HL-60 (cell line): ENCODE measurements at regions not wholly inside any gene's neighbourhood (a gene's known extent, or its start where the extent isn't known, plus 50 kb on each side); places are given as distances from the start of the nearest gene placed in this dataset.

Experiments
- DNase-seq, 2 experiments: peaks; one replicate each; pipeline ENCODE4 v3.0.0-alpha.2; 2010 to 2020; ENCODE audit warnings: low read depth in 1 of 2, low spot score in 1 of 2
- H3K27ac ChIP-seq: fragments of 250-450 bp; sonication (Bioruptor Pico); replicated peaks from 2 replicates; pipeline ENCODE4 v1.5.1; 2020; ENCODE audit warnings: mild to moderate bottlenecking, moderate library complexity
- H3K27me3 ChIP-seq: fragments of 250-450 bp; sonication (Bioruptor Pico); 2 replicates; pipeline ENCODE4 v1.5.1; 2021; ENCODE audit warnings: mild to moderate bottlenecking, moderate library complexity; ENCODE audit not compliant: insufficient read depth, poor library complexity, severe bottlenecking
- H3K4me3 ChIP-seq: replicated peaks from 2 replicates; pipeline ENCODE4 v1.5.1; 2011; ENCODE audit warnings: mild to moderate bottlenecking, control low read depth, low read length; ENCODE audit not compliant: insufficient read depth
- GABPA ChIP-seq: IDR thresholded peaks from 2 replicates; pipeline ENCODE4 v1.6.1; 2012; ENCODE audit warnings: low read depth
- POLR2AphosphoS5 ChIP-seq: IDR thresholded peaks from 2 replicates; pipeline ENCODE4 v1.6.1; 2012; ENCODE audit warnings: low read depth
- SPI1 ChIP-seq: IDR thresholded peaks from 2 replicates; pipeline ENCODE4 v1.6.1; 2012; ENCODE audit warnings: low read depth, mild to moderate bottlenecking, borderline replicate concordance
- TF ChIP-seq, protein P1 (sequence below): IDR thresholded peaks from one replicate; pipeline ENCODE4 v1.5.1; 2011; ENCODE audit warnings: low read length, control low read depth, inconsistent platforms; ENCODE audit not compliant: insufficient read depth
- TF ChIP-seq, protein P2 (sequence below): IDR thresholded peaks from 2 replicates; pipeline ENCODE4 v1.6.1; 2012; ENCODE audit warnings: low read depth; ENCODE audit not compliant: insufficient replicate concordance

DNA sequence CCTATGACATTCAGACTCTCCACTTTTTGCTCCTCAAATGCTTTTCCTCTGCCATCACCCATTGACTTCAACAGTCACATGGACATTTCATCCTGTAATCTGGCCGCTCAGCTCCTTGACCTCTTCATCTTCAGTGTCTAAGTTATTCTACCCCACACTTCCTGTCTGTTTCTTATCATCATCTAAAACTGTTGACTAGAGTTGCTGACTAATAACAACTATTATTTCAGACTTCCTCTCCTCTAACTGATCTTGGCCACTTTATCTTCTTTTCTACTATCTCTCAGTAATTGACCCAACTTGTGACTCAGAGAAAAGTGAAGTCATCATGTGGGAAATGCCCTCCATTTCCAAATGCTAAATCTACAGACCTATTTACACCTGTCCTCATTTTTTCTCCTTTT, 254.7 kb upstream of the TRPC7 start:
- peak overlapping the region; percentile 21; the same call in 1 of the 2 replicates for H3K27ac ChIP-seq
- H3K27me3 ChIP-seq: no peaks in the 10 kb centered on the region
- no peak for TF ChIP-seq GABPA
- TF ChIP-seq, protein P1, sequence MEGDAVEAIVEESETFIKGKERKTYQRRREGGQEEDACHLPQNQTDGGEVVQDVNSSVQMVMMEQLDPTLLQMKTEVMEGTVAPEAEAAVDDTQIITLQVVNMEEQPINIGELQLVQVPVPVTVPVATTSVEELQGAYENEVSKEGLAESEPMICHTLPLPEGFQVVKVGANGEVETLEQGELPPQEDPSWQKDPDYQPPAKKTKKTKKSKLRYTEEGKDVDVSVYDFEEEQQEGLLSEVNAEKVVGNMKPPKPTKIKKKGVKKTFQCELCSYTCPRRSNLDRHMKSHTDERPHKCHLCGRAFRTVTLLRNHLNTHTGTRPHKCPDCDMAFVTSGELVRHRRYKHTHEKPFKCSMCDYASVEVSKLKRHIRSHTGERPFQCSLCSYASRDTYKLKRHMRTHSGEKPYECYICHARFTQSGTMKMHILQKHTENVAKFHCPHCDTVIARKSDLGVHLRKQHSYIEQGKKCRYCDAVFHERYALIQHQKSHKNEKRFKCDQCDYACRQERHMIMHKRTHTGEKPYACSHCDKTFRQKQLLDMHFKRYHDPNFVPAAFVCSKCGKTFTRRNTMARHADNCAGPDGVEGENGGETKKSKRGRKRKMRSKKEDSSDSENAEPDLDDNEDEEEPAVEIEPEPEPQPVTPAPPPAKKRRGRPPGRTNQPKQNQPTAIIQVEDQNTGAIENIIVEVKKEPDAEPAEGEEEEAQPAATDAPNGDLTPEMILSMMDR: no peak
- no peak for TF ChIP-seq POLR2AphosphoS5
- TF ChIP-seq, protein P2, sequence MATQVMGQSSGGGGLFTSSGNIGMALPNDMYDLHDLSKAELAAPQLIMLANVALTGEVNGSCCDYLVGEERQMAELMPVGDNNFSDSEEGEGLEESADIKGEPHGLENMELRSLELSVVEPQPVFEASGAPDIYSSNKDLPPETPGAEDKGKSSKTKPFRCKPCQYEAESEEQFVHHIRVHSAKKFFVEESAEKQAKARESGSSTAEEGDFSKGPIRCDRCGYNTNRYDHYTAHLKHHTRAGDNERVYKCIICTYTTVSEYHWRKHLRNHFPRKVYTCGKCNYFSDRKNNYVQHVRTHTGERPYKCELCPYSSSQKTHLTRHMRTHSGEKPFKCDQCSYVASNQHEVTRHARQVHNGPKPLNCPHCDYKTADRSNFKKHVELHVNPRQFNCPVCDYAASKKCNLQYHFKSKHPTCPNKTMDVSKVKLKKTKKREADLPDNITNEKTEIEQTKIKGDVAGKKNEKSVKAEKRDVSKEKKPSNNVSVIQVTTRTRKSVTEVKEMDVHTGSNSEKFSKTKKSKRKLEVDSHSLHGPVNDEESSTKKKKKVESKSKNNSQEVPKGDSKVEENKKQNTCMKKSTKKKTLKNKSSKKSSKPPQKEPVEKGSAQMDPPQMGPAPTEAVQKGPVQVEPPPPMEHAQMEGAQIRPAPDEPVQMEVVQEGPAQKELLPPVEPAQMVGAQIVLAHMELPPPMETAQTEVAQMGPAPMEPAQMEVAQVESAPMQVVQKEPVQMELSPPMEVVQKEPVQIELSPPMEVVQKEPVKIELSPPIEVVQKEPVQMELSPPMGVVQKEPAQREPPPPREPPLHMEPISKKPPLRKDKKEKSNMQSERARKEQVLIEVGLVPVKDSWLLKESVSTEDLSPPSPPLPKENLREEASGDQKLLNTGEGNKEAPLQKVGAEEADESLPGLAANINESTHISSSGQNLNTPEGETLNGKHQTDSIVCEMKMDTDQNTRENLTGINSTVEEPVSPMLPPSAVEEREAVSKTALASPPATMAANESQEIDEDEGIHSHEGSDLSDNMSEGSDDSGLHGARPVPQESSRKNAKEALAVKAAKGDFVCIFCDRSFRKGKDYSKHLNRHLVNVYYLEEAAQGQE: no peak
- peak; percentile 36; the same call in 1 of the 2 replicates for TF ChIP-seq SPI1
- no peak overlapping the region for H3K4me3 ChIP-seq
- DNase-seq: peak; percentile 1

DNA sequence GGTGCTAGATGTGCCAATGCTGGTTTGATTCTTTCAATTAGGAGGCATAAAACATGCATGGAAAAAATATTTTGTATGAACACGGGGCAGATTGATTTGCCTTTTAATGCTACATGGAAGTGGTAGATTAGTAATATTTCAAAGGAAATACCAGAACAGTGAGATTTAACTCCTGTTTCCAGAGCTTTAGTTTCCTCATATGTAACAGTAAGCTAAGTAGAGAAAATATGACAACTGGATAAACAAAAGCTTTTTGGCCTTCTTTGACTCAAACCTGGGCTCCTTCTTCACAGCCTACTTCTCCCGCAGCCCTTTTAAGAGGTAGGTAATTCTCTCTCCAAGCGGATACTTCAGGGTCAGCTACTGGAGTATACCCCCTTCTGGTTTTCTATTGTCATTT, 254.2 kb upstream of the TRPC7 start:
- H3K27ac ChIP-seq: no peak overlapping the region
- TF ChIP-seq POLR2AphosphoS5: no peak
- TF ChIP-seq GABPA: no peak
- no peak for TF ChIP-seq SPI1
- TF ChIP-seq, protein P1: no peak
- TF ChIP-seq, protein P2: no peak
- no peak for DNase-seq
- H3K27me3 ChIP-seq: no peaks in the 10 kb centered on the region
- H3K4me3 ChIP-seq: no peak overlapping the region

DNA sequence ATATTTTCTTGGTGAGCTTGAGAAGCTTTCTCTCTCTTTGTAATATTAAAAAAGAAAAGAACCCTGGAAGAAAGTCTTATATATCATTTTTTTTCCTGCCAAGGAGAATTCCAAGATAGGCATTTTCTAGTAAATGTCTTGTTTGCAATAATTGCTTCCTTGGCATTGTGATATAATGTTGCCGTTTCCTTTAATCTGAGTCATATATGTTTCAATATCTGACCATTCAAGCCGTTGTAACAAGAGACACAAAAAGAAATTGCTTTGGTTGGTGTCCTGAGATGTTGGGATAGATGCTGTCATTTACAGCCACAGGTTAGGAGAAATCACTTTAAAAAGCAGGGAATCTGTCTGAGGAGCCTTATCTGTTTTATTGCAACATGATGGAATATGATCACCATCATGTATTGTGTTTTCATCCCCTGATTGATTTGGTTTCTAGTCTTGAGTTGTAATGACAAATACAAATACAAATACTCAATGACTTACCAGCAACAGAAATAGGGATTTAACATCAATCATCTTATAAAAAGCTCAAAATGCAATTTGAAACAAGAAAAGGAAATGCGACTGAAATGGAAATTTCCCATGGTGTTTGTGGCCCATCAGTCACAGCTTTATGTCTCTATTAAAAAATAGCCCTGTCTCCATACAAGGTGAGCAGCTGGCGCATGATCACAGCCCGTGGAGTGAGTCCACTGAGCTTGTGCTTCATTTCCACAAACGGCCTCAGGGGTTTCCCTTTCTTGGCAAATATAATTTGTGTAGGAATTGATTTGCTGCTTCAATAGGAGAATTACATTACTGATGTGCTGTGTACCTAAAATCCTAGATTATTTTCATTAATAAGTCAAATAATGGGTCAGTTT, 250.1 kb upstream of the TRPC7 start:
- TF ChIP-seq, protein P2: no peak
- TF ChIP-seq, protein P1: no peak
- TF ChIP-seq GABPA (no peak), SPI1 (no peak), POLR2AphosphoS5 (no peak)
- H3K27ac ChIP-seq: no peak overlapping the region
- DNase-seq: no peak
- no peaks in the 10 kb centered on the region for H3K27me3 ChIP-seq
- no peak overlapping the region for H3K4me3 ChIP-seq
